ENCODE measurements at regions not wholly inside any gene's neighbourhood (a gene's known extent, or its start where the extent isn't known, plus 50 kb on each side); places are given as distances from the start of the nearest gene placed in this dataset.

DNA sequence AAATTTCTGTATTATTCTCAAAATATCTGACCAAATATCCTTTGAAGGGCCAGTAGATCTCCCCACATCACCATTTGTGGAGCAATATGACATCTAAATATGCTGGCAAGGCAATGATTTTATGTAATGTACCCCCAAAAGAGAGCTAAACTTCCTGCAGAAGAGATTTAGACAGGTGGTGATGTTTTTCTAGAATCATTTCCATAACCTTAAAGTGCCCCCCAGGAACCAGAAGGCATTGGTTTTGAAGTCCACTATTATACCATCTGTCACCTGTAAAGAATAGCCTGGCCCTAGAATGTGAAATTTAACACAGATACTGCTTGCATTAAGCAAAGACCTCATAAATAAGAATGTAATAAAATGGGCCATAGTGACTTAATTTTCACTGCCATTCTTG is 77.9 kb upstream of the ABLIM1 start:
- Mint-ChIP-seq H3K4me3 (no peak overlapping the region), H3K4me1 (no peaks in the 10 kb centered on the region), H3K9me3 (no peaks in the 10 kb centered on the region), H3K27me3 (ENCODE audit: low read depth in 2 of 2) (peaks cover 0 to 4% of the 10 kb centered on the region in 2 donors), H3K36me3 (no peaks in the 10 kb centered on the region), H3K27ac (no peak overlapping the region)
- TF ChIP-seq, protein P1, sequence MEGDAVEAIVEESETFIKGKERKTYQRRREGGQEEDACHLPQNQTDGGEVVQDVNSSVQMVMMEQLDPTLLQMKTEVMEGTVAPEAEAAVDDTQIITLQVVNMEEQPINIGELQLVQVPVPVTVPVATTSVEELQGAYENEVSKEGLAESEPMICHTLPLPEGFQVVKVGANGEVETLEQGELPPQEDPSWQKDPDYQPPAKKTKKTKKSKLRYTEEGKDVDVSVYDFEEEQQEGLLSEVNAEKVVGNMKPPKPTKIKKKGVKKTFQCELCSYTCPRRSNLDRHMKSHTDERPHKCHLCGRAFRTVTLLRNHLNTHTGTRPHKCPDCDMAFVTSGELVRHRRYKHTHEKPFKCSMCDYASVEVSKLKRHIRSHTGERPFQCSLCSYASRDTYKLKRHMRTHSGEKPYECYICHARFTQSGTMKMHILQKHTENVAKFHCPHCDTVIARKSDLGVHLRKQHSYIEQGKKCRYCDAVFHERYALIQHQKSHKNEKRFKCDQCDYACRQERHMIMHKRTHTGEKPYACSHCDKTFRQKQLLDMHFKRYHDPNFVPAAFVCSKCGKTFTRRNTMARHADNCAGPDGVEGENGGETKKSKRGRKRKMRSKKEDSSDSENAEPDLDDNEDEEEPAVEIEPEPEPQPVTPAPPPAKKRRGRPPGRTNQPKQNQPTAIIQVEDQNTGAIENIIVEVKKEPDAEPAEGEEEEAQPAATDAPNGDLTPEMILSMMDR (IDR thresholded peaks at IDR 0.05), result no peak
- intact Hi-C loops (cut with micrococcal nuclease), result no loop called here
- no peaks in the 10 kb centered on the region for H3K27me3 ChIP-seq (ENCODE audit: control insufficient read depth, insufficient read depth, low read length)
- ATAC-seq, result no peak
- no peaks in the 10 kb centered on the region for H3K9me3 ChIP-seq (ENCODE audit: control insufficient read depth, insufficient read depth, low read length)
- no peak overlapping the region for H3K4me3 ChIP-seq (ENCODE audit: low read length)
- no peaks in the 10 kb centered on the region for H3K4me1 ChIP-seq (ENCODE audit: control insufficient read depth, insufficient read depth, low read length)
- no peak for DNase-seq
- no peak overlapping the region for H3K27ac ChIP-seq (ENCODE audit: low read length)
- no peaks in the 10 kb centered on the region for H3K36me3 ChIP-seq (ENCODE audit: control insufficient read depth, insufficient read depth, low read length)

GRCh38 chr10:114743521-114744231 is 77.9 kb upstream of the FHIP2A start:
- Mint-ChIP-seq H3K9me3 (no peaks in the 10 kb centered on the region), H3K27ac (no peak overlapping the region), H3K4me1 (peaks cover 0 to under 1% of the 10 kb centered on the region in 2 donors), H3K4me3 (no peak overlapping the region), H3K36me3 (no peaks in the 10 kb centered on the region), H3K27me3 (ENCODE audit: low read depth in 2 of 2) (peaks cover 7 to 24% of the 10 kb centered on the region in 2 donors)
- Histone ChIP-seq H3K4me1 (ENCODE audit: control insufficient read depth, insufficient read depth, low read length) (peaks cover 2% of the 10 kb centered on the region), H3K27ac (ENCODE audit: low read length) (no peak overlapping the region), H3K36me3 (ENCODE audit: control insufficient read depth, insufficient read depth, low read length) (no peaks in the 10 kb centered on the region), H3K27me3 (ENCODE audit: control insufficient read depth, insufficient read depth, low read length) (no peaks in the 10 kb centered on the region), H3K9me3 (ENCODE audit: control insufficient read depth, insufficient read depth, low read length) (no peaks in the 10 kb centered on the region), H3K4me3 (ENCODE audit: low read length) (no peak overlapping the region)
- DNase-seq (no peak), ATAC-seq (no peak)
- WGBS (ENCODE audit: insufficient coverage), result 52% methylated on average over 6 of the region's 6 CpGs
- intact Hi-C loops (cut with micrococcal nuclease), result no loop called here
- TF ChIP-seq, protein P1 (IDR thresholded peaks at IDR 0.05), result no peak

DNA sequence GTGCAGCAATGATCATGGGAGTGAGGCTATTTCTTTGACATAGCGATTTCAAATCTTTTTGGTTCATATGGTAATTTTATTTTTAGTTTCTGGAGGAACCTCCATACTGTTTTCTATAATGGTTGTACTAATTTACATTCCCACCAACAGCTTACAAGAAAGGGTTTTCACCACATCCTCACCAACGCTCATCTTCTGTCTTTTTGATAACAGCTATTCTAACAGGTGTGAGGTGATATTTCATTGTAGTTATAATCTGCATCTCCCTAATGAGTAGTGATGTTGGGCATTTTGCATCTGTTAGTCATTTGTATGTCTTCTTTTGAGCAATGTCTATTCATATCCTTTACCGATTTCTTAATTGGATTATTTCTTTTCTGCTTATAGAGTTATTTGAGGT is 75.0 kb upstream of the FHIP2A start:
- intact Hi-C loops (cut with micrococcal nuclease), result no loop called here
- no peak overlapping the region for H3K4me3 ChIP-seq (ENCODE audit: low read length)
- DNase-seq (no peak), ATAC-seq (no peak)
- H3K4me1 ChIP-seq (ENCODE audit: control insufficient read depth, insufficient read depth, low read length), result peaks cover 5% of the 10 kb centered on the region
- no peaks in the 10 kb centered on the region for H3K27me3 ChIP-seq (ENCODE audit: control insufficient read depth, insufficient read depth, low read length)
- H3K36me3 ChIP-seq (ENCODE audit: control insufficient read depth, insufficient read depth, low read length), result no peaks in the 10 kb centered on the region
- peaks cover 10 to 12% of the 10 kb centered on the region in 2 donors for H3K4me1 Mint-ChIP-seq
- H3K36me3 Mint-ChIP-seq, result no peaks in the 10 kb centered on the region
- H3K27me3 Mint-ChIP-seq (ENCODE audit: low read depth in 2 of 2), result peaks cover 17 to 44% of the 10 kb centered on the region in 2 donors
- WGBS (ENCODE audit: insufficient coverage), result no CpG with 5 or more reads among the region's 3 CpGs
- TF ChIP-seq, protein P1 (IDR thresholded peaks at IDR 0.05), result no peak
- H3K9me3 Mint-ChIP-seq, result no peaks in the 10 kb centered on the region
- H3K27ac Mint-ChIP-seq, result no peak overlapping the region
- H3K27ac ChIP-seq (ENCODE audit: low read length), result no peak overlapping the region
- H3K9me3 ChIP-seq (ENCODE audit: control insufficient read depth, insufficient read depth, low read length), result no peaks in the 10 kb centered on the region
- H3K4me3 Mint-ChIP-seq, result no peak overlapping the region

- peaks cover 25 to 44% of the 10 kb centered on the region in 2 donors for H3K27me3 Mint-ChIP-seq (ENCODE audit: low read depth in 2 of 2)
- H3K36me3 Mint-ChIP-seq, result no peaks in the 10 kb centered on the region
- H3K9me3 Mint-ChIP-seq, result no peaks in the 10 kb centered on the region
- 92% methylated on average over 1 of the region's 1 CpG for WGBS (ENCODE audit: insufficient coverage)
- Histone ChIP-seq H3K27ac (ENCODE audit: low read length) (no peak overlapping the region), H3K4me3 (ENCODE audit: low read length) (no peak overlapping the region), H3K27me3 (ENCODE audit: control insufficient read depth, insufficient read depth, low read length) (no peaks in the 10 kb centered on the region), H3K4me1 (ENCODE audit: control insufficient read depth, insufficient read depth, low read length) (peaks cover 5% of the 10 kb centered on the region), H3K36me3 (ENCODE audit: control insufficient read depth, insufficient read depth, low read length) (no peaks in the 10 kb centered on the region), H3K9me3 (ENCODE audit: control insufficient read depth, insufficient read depth, low read length) (no peaks in the 10 kb centered on the region)
- H3K27ac Mint-ChIP-seq, result no peak overlapping the region
- peaks cover 10 to 12% of the 10 kb centered on the region in 2 donors for H3K4me1 Mint-ChIP-seq
- DNase-seq (no peak), ATAC-seq (no peak)
- TF ChIP-seq, protein P1 (IDR thresholded peaks at IDR 0.05), result no peak
- intact Hi-C loops (cut with micrococcal nuclease), result no loop called here
- H3K4me3 Mint-ChIP-seq, result no peak overlapping the region
These were observed 73.3 kb upstream of the FHIP2A start for GRCh38 chr10:114748241-114748640.
